GM23338 (cell line): ENCODE measurements at regions not wholly inside any gene's neighbourhood (a gene's known extent, or its start where the extent isn't known, plus 50 kb on each side); places are given as distances from the start of the nearest gene placed in this dataset.

Experiments
- ATAC-seq: fragments of 200-7000 bp; cut with Tn5 transposase; 3 replicates; pipeline ENCODE4 v1.9.1; 2020
- DNase-seq: peaks from one replicate; pipeline ENCODE4 v3.0.0-alpha.2; 2015; ENCODE audit warnings: low spot score
- H2AFZ ChIP-seq: fragments of 200-600 bp; sonication (generic); 2 replicates; pipeline ENCODE4 v1.8.0; 2016; ENCODE audit warnings: antibody characterized with exemption, mild to moderate bottlenecking, moderate library complexity
- H3F3A ChIP-seq: fragments of 200-600 bp; sonication (generic); replicated peaks from 2 replicates; pipeline ENCODE4 v1.8.0; 2017; ENCODE audit warnings: antibody characterized with exemption, mixed run types, low read depth
- H3K27ac ChIP-seq: fragments of 200-600 bp; sonication (generic); 2 replicates; pipeline ENCODE4 v1.6.1; 2016; ENCODE audit warnings: low read depth
- H3K27me3 ChIP-seq: fragments of 200-600 bp; sonication (generic); 2 replicates; pipeline ENCODE4 v1.8.0; 2016; ENCODE audit warnings: mild to moderate bottlenecking, mixed run types, moderate library complexity; ENCODE audit not compliant: insufficient read depth
- H3K36me3 ChIP-seq: fragments of 200-600 bp; sonication (generic); 2 replicates; pipeline ENCODE4 v1.8.0; 2016; ENCODE audit warnings: mild to moderate bottlenecking; ENCODE audit not compliant: insufficient read depth
- H3K4me1 ChIP-seq: fragments of 200-600 bp; sonication (generic); 2 replicates; pipeline ENCODE4 v1.8.0; 2016; ENCODE audit warnings: mild to moderate bottlenecking, moderate library complexity; ENCODE audit not compliant: insufficient read depth
- H3K4me2 ChIP-seq: fragments of 200-600 bp; sonication (generic); 2 replicates; pipeline ENCODE4 v1.7.1; 2017; ENCODE audit warnings: mixed run types
- H3K4me3 ChIP-seq: fragments of 200-600 bp; sonication (generic); 2 replicates; pipeline ENCODE4 v1.6.1; 2016; ENCODE audit warnings: mixed run types
- H3K79me2 ChIP-seq: fragments of 200-600 bp; sonication (generic); replicated peaks from 2 replicates; pipeline ENCODE4 v1.8.0; 2017; ENCODE audit warnings: mild to moderate bottlenecking; ENCODE audit not compliant: insufficient read depth
- H3K9me2 ChIP-seq: fragments of 200-600 bp; sonication (generic); 2 replicates; pipeline ENCODE4 v1.8.0; 2017; ENCODE audit not compliant: insufficient read depth
- H4K20me1 ChIP-seq: fragments of 200-600 bp; sonication (generic); replicated peaks from 2 replicates; pipeline ENCODE4 v1.8.0; 2017; ENCODE audit warnings: mild to moderate bottlenecking; ENCODE audit not compliant: insufficient read depth
- H3K27ac Mint-ChIP-seq: 2 replicates; pipeline ENCODE4 v1.8.0; 2020; ENCODE audit warnings: inconsistent platforms, mild to moderate bottlenecking, moderate library complexity, mixed read lengths
- H3K27me3 Mint-ChIP-seq: 3 replicates; pipeline ENCODE4 v1.8.0; 2022; ENCODE audit warnings: low read depth, mild to moderate bottlenecking, moderate library complexity, mixed read lengths, inconsistent platforms; ENCODE audit not compliant: insufficient read depth, poor library complexity
- H3K36me3 Mint-ChIP-seq: 3 replicates; pipeline ENCODE4 v1.8.0; 2021; ENCODE audit warnings: low read depth, mild to moderate bottlenecking, inconsistent platforms, moderate library complexity, mixed read lengths
- H3K4me1 Mint-ChIP-seq: 3 replicates; pipeline ENCODE4 v1.8.0; 2020; ENCODE audit warnings: mild to moderate bottlenecking, inconsistent platforms, mixed read lengths
- H3K4me3 Mint-ChIP-seq: 3 replicates; pipeline ENCODE4 v1.8.0; 2021; ENCODE audit warnings: moderate library complexity, mild to moderate bottlenecking, inconsistent platforms, mixed read lengths
- H3K9me3 Mint-ChIP-seq: 3 replicates; pipeline ENCODE4 v1.8.0; 2020; ENCODE audit warnings: moderate library complexity, mild to moderate bottlenecking, inconsistent platforms, mixed read lengths
- CREB1 ChIP-seq: fragments of 250-450 bp; sonication (Bioruptor Pico); IDR thresholded peaks from 2 replicates; pipeline ENCODE4 v1.5.0; 2020; ENCODE audit warnings: low read depth, mild to moderate bottlenecking, moderate library complexity
- ETS1 ChIP-seq: IDR thresholded peaks from 2 replicates; pipeline ENCODE4 v1.6.1; 2016; ENCODE audit warnings: antibody characterized with exemption
- EZH2 ChIP-seq: fragments of 200-600 bp; sonication (generic); IDR thresholded peaks from one replicate; pipeline ENCODE4 v1.8.0; 2017; ENCODE audit warnings: antibody characterized with exemption, mild to moderate bottlenecking, low read depth; ENCODE audit not compliant: unreplicated experiment
- EZH2phosphoT487 ChIP-seq: fragments of 200-600 bp; sonication (generic); IDR thresholded peaks from one replicate; pipeline ENCODE4 v1.8.1; 2018; ENCODE audit warnings: antibody characterized with exemption; ENCODE audit not compliant: unreplicated experiment
- JUNB ChIP-seq: IDR thresholded peaks from one replicate; pipeline ENCODE4 v1.6.1; 2016; ENCODE audit warnings: antibody characterized with exemption; ENCODE audit not compliant: unreplicated experiment
- NANOG ChIP-seq: IDR thresholded peaks from 2 replicates; pipeline ENCODE4 v1.6.1; 2016; ENCODE audit warnings: antibody characterized with exemption, borderline replicate concordance
- POLR2AphosphoS5 ChIP-seq: IDR thresholded peaks from 2 replicates; pipeline ENCODE4 v1.6.1; 2016; ENCODE audit warnings: antibody characterized with exemption, low read depth
- STAT1 ChIP-seq: IDR thresholded peaks from one replicate; pipeline ENCODE4 v1.6.1; 2016; ENCODE audit warnings: antibody characterized with exemption; ENCODE audit not compliant: unreplicated experiment
- ZNF114 ChIP-seq: fragments of 250-450 bp; sonication (Bioruptor Pico); IDR thresholded peaks from 2 replicates; pipeline ENCODE4 v1.5.0; 2020; ENCODE audit warnings: mild to moderate bottlenecking, moderate library complexity
- ZNF331 ChIP-seq: fragments of 250-450 bp; sonication (Bioruptor Pico); IDR thresholded peaks from 2 replicates; pipeline ENCODE4 v1.5.0; 2020; ENCODE audit warnings: low read depth, mild to moderate bottlenecking, moderate library complexity
- ZNF462 ChIP-seq: fragments of 250-450 bp; sonication (Bioruptor Pico); IDR thresholded peaks from 2 replicates; pipeline ENCODE4 v1.5.0; 2020; ENCODE audit warnings: mild to moderate bottlenecking, moderate library complexity
- TF ChIP-seq, protein P1 (sequence below): IDR thresholded peaks from one replicate; pipeline ENCODE4 v1.6.1; 2018; ENCODE audit warnings: antibody characterized with exemption; ENCODE audit not compliant: unreplicated experiment
- TF ChIP-seq, protein P2 (sequence below), 2 experiments: fragments of 200-600 bp in 1 of 2; sonication (generic) in 1 of 2; conservative IDR thresholded peaks; 2 replicates each; pipeline versions ENCODE4 v1.5.1 to v1.6.1; 2016 to 2017; ENCODE audit warnings: antibody characterized with exemption in 2 of 2, low read depth in 2 of 2, mild to moderate bottlenecking in 2 of 2, moderate library complexity in 1 of 2

DNA sequence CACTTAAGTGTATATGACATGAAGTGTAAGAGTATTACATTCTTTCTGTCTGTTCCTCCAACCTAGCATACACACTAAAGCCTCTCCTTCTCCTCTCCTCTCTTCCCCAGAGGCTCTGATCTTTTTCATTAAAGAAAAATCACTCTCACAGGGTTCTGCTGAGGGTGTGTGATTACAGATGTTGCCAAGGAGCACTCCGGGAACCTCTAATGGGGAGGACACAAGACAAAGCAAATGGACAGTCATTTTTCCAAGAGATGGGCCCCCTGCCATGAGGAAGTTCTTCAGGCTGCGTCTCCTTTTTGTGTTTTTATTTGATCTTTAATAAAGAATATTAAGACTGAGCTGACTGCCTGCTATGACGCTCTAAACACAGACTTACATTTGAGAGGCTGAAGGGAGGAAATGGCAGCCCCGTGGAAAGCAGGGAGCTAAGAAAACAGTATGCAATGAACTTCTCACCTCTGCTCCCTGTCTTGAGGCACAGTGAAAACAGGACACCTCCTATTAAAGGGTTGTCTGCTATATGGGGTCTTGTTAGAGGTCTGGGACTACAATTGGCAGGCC lies 578.1 kb downstream of the PIK3C3 start:
- H3K27me3 ChIP-seq: no peaks in the 10 kb centered on the region
- H3K9me2 ChIP-seq: peaks cover 5% of the 10 kb centered on the region; the same call in 1 of the 2 replicates
- H4K20me1 ChIP-seq: no peaks in the 10 kb centered on the region
- H2AFZ ChIP-seq: peak overlapping the region; percentile 63; the same call in 1 of the 2 replicates
- no peak overlapping the region for H3K27ac Mint-ChIP-seq
- H3K27me3 Mint-ChIP-seq: no peaks in the 10 kb centered on the region
- TF ChIP-seq, protein P1, sequence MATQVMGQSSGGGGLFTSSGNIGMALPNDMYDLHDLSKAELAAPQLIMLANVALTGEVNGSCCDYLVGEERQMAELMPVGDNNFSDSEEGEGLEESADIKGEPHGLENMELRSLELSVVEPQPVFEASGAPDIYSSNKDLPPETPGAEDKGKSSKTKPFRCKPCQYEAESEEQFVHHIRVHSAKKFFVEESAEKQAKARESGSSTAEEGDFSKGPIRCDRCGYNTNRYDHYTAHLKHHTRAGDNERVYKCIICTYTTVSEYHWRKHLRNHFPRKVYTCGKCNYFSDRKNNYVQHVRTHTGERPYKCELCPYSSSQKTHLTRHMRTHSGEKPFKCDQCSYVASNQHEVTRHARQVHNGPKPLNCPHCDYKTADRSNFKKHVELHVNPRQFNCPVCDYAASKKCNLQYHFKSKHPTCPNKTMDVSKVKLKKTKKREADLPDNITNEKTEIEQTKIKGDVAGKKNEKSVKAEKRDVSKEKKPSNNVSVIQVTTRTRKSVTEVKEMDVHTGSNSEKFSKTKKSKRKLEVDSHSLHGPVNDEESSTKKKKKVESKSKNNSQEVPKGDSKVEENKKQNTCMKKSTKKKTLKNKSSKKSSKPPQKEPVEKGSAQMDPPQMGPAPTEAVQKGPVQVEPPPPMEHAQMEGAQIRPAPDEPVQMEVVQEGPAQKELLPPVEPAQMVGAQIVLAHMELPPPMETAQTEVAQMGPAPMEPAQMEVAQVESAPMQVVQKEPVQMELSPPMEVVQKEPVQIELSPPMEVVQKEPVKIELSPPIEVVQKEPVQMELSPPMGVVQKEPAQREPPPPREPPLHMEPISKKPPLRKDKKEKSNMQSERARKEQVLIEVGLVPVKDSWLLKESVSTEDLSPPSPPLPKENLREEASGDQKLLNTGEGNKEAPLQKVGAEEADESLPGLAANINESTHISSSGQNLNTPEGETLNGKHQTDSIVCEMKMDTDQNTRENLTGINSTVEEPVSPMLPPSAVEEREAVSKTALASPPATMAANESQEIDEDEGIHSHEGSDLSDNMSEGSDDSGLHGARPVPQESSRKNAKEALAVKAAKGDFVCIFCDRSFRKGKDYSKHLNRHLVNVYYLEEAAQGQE: no peak
- TF ChIP-seq CREB1 (CRISPR knock-in tag) (no peak), NANOG (no peak), STAT1 (no peak), EZH2phosphoT487 (no peak), EZH2 (no peak), JUNB (no peak), ETS1 (no peak), POLR2AphosphoS5 (no peak), ZNF331 (CRISPR knock-in tag) (no peak), ZNF114 (no peak), ZNF462 (CRISPR knock-in tag) (no peak)
- TF ChIP-seq, protein P2, sequence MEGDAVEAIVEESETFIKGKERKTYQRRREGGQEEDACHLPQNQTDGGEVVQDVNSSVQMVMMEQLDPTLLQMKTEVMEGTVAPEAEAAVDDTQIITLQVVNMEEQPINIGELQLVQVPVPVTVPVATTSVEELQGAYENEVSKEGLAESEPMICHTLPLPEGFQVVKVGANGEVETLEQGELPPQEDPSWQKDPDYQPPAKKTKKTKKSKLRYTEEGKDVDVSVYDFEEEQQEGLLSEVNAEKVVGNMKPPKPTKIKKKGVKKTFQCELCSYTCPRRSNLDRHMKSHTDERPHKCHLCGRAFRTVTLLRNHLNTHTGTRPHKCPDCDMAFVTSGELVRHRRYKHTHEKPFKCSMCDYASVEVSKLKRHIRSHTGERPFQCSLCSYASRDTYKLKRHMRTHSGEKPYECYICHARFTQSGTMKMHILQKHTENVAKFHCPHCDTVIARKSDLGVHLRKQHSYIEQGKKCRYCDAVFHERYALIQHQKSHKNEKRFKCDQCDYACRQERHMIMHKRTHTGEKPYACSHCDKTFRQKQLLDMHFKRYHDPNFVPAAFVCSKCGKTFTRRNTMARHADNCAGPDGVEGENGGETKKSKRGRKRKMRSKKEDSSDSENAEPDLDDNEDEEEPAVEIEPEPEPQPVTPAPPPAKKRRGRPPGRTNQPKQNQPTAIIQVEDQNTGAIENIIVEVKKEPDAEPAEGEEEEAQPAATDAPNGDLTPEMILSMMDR (conservative IDR thresholded peaks at IDR 0.05; ENCODE audit: low read depth in 2 of 2): no peak
- H3K4me1 ChIP-seq: no peaks in the 10 kb centered on the region
- no peak for ATAC-seq
- H3K27ac ChIP-seq: no peak overlapping the region
- no peaks in the 10 kb centered on the region for H3K9me3 Mint-ChIP-seq
- no peak for DNase-seq
- no peaks in the 10 kb centered on the region for H3K36me3 Mint-ChIP-seq
- H3K79me2 ChIP-seq: no peaks in the 10 kb centered on the region
- no peak overlapping the region for H3K4me3 Mint-ChIP-seq
- H3K4me3 ChIP-seq: no peak overlapping the region
- H3K36me3 ChIP-seq: no peaks in the 10 kb centered on the region
- no peak overlapping the region for H3K4me2 ChIP-seq
- H3K4me1 Mint-ChIP-seq: peaks cover 3% of the 10 kb centered on the region; the same call in 2 of the 3 replicates
- no peaks in the 10 kb centered on the region for H3F3A ChIP-seq
